HEK293 (cell line): ENCODE measurements at regions not wholly inside any gene's neighbourhood (a gene's known extent, or its start where the extent isn't known, plus 50 kb on each side); places are given as distances from the start of the nearest gene placed in this dataset.

Source experiments
- KLF7 ChIP-seq: fragments of 450-650 bp; formaldehyde crosslinking; IDR thresholded peaks from 2 replicates; pipeline ENCODE4 v1.5.1; 2016; ENCODE audit warnings: missing biosample characterization, missing genetic modification characterization, borderline replicate concordance
- ZNF548 ChIP-seq: fragments of 450-650 bp; formaldehyde crosslinking; IDR thresholded peaks from 2 replicates; pipeline ENCODE4 v1.5.1; 2016; ENCODE audit warnings: missing biosample characterization, missing genetic modification characterization
- TF ChIP-seq, protein P1 (sequence below): fragments of 450-650 bp; formaldehyde crosslinking; IDR thresholded peaks from 2 replicates; pipeline ENCODE4 v1.5.1; 2016; ENCODE audit warnings: missing biosample characterization, missing genetic modification characterization

DNA sequence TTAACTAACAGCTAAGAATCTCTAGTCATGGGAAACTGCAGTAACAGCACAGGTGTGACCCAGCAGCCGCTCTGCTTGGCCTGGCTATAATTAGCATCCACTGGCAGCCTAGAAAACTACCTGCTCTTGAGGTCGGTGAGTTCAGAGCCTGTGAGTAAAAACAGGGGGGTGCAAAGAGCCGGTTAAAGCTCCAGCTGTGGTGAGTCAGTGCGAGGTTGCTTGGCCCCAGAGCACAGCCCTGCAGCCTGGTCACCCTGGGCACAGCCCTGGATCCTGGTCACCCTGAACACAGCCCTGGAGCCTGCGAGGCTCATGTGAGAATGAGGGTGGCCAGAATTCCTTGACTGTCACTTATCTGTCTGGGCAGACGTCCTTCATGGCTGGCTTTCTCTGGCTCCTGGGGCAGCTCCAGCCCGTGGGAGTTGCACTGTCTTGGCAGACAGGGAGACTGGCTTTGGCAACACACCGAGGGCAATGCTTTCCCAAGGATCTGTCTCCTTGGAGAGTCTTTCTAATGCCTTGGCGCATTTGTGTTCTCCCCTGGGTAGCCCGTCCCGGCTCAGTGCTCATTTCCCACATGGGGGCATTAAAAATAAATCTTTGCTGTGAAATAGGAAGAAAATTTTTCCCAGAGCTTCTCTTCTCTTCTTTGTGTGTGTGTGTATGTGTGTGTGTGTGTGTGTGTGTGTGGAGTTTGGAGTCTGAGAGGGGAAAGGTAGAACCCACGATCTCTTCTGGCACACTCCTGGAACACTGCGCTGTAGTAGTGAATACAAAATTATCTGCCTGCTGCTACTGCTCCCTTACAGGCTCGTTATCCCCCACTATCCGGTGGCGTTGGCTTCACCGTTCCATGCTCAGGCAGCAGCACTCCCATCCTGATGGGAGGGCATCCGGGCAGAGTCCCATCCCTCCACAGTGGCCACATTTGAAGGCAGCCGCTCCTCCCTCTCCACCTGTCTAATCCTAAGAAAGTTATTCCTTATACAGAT, 250.2 kb upstream of the MEX3C start:
- TF ChIP-seq, protein P1, sequence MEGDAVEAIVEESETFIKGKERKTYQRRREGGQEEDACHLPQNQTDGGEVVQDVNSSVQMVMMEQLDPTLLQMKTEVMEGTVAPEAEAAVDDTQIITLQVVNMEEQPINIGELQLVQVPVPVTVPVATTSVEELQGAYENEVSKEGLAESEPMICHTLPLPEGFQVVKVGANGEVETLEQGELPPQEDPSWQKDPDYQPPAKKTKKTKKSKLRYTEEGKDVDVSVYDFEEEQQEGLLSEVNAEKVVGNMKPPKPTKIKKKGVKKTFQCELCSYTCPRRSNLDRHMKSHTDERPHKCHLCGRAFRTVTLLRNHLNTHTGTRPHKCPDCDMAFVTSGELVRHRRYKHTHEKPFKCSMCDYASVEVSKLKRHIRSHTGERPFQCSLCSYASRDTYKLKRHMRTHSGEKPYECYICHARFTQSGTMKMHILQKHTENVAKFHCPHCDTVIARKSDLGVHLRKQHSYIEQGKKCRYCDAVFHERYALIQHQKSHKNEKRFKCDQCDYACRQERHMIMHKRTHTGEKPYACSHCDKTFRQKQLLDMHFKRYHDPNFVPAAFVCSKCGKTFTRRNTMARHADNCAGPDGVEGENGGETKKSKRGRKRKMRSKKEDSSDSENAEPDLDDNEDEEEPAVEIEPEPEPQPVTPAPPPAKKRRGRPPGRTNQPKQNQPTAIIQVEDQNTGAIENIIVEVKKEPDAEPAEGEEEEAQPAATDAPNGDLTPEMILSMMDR (tag by site-specific recombination), result no peak
- TF ChIP-seq ZNF548 (tag by site-specific recombination) (no peak), KLF7 (tag by site-specific recombination) (no peak)
